ENCODE measurements at regions not wholly inside any gene's neighbourhood (a gene's known extent, or its start where the extent isn't known, plus 50 kb on each side); places are given as distances from the start of the nearest gene placed in this dataset.

DNA sequence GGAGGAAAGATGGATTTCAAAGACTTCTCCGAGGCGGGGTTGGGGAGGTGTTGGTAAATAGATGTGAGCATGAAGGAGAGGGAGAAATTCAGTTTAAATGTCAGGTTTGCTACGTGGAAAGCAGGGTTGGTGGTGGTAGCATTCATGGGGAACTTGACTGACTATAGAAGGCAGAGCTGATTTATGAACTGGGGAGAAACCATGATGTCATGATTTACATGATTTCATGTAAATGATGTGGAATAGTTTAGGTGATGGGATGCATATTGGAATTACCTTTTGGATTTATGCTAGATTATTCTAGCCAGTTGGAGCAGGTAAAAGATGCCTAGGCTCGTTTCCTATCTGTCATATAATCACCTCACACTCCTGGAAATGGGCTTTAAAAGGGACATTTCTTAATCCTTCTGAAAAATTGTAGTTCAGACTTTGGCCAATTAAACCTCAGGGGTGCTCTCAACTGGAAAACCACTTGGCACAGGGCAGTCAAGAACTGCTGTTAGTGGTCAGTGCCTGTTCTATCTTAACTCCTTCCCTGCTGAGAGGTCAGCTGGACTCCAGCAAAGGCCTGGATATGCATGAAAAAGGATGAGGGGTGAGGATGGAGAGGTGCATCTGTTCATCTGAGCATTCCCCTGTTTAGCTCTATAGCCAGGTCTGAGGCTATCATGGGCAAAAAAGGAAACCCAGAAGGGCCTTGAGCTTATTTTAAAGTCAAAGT, 50.1 kb upstream of the BASP1 start:
- no peak for TF ChIP-seq CTCF (IDR thresholded peaks at IDR 0.05; ENCODE audit: control extremely low read depth, extremely low read depth, low read depth, missing control alignments)
- no peak for DNase-seq (ENCODE audit: extremely low spot score)
- ChIA-PET CTCF (interaction anchor here (1.0 to 1.4 kb wide), 3 partner anchors 10 to 36 kb away, joined by 3 to 5 read pairs (median 3); no protein-coding TSS in a partner anchor), POLR2A (no interaction called here)

Data from GM10248 (cell line).